ENCODE measurements at regions not wholly inside any gene's neighbourhood (a gene's known extent, or its start where the extent isn't known, plus 50 kb on each side); places are given as distances from the start of the nearest gene placed in this dataset.

- no peak overlapping the region for H3K4me3 Mint-ChIP-seq (ENCODE audit: unreplicated experiment)
- H3K36me3 Mint-ChIP-seq (ENCODE audit: low read depth): no peaks in the 10 kb centered on the region
- no peaks in the 10 kb centered on the region for H3K27me3 Mint-ChIP-seq (ENCODE audit: low read depth)
- H3K27ac Mint-ChIP-seq (ENCODE audit: unreplicated experiment): no peak overlapping the region
- TF ChIP-seq, protein P1, sequence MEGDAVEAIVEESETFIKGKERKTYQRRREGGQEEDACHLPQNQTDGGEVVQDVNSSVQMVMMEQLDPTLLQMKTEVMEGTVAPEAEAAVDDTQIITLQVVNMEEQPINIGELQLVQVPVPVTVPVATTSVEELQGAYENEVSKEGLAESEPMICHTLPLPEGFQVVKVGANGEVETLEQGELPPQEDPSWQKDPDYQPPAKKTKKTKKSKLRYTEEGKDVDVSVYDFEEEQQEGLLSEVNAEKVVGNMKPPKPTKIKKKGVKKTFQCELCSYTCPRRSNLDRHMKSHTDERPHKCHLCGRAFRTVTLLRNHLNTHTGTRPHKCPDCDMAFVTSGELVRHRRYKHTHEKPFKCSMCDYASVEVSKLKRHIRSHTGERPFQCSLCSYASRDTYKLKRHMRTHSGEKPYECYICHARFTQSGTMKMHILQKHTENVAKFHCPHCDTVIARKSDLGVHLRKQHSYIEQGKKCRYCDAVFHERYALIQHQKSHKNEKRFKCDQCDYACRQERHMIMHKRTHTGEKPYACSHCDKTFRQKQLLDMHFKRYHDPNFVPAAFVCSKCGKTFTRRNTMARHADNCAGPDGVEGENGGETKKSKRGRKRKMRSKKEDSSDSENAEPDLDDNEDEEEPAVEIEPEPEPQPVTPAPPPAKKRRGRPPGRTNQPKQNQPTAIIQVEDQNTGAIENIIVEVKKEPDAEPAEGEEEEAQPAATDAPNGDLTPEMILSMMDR (IDR thresholded peaks at IDR 0.05): no peak
- no peaks in the 10 kb centered on the region for H3K4me1 Mint-ChIP-seq (ENCODE audit: low read depth)
- no peak for DNase-seq (ENCODE audit: low spot score)
- H3K9me3 Mint-ChIP-seq (ENCODE audit: low read depth): peaks cover 16% of the 10 kb centered on the region
Observed at GRCh38 chrX:121782544-121782943, 735.1 kb downstream of the GLUD2 start.

- Mint-ChIP-seq H3K9me3 (ENCODE audit: low read depth) (peaks cover 16% of the 10 kb centered on the region), H3K27me3 (ENCODE audit: low read depth) (no peaks in the 10 kb centered on the region), H3K4me3 (ENCODE audit: unreplicated experiment) (no peak overlapping the region), H3K4me1 (ENCODE audit: low read depth) (no peaks in the 10 kb centered on the region), H3K27ac (ENCODE audit: unreplicated experiment) (no peak overlapping the region), H3K36me3 (ENCODE audit: low read depth) (no peaks in the 10 kb centered on the region)
- TF ChIP-seq, protein P1 (IDR thresholded peaks at IDR 0.05): no peak
- DNase-seq (ENCODE audit: low spot score): no peak
Observed at GRCh38 chrX:121782976-121783375, 735.6 kb downstream of the GLUD2 start.

GRCh38 chrX:121802881-121803412 lies 755.5 kb downstream of the GLUD2 start:
- TF ChIP-seq, protein P1 (IDR thresholded peaks at IDR 0.05): no peak
- Mint-ChIP-seq H3K4me1 (ENCODE audit: low read depth) (no peaks in the 10 kb centered on the region), H3K4me3 (ENCODE audit: unreplicated experiment) (no peak overlapping the region), H3K27me3 (ENCODE audit: low read depth) (no peaks in the 10 kb centered on the region), H3K27ac (ENCODE audit: unreplicated experiment) (no peak overlapping the region), H3K36me3 (ENCODE audit: low read depth) (no peaks in the 10 kb centered on the region), H3K9me3 (ENCODE audit: low read depth) (peaks cover 29% of the 10 kb centered on the region)
- no peak for DNase-seq (ENCODE audit: low spot score)

DNA sequence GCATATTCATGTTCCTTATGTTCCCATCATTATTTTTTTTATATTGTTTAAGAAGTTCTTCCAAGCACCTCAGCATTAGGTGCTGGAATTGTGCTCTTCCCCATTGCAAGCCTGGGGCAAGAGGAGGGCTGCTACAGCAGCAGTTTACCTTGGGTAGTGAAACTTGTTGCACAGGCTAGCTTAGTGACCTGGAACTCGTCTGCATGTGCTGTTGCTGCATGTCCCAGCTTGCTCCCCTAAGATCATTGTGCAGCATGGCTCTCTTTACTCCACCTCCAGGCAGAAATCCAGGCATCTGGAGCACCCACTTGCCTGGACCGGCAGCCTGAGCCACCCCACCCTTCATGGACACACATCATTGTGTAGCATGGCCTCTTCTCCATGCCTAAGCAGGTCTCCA lies 776.0 kb downstream of the GLUD2 start:
- H3K4me1 Mint-ChIP-seq (ENCODE audit: low read depth): no peaks in the 10 kb centered on the region
- TF ChIP-seq, protein P1 (IDR thresholded peaks at IDR 0.05): no peak
- DNase-seq (ENCODE audit: low spot score): no peak
- no peaks in the 10 kb centered on the region for H3K36me3 Mint-ChIP-seq (ENCODE audit: low read depth)
- no peaks in the 10 kb centered on the region for H3K27me3 Mint-ChIP-seq (ENCODE audit: low read depth)
- peaks cover 11% of the 10 kb centered on the region for H3K9me3 Mint-ChIP-seq (ENCODE audit: low read depth)
- H3K27ac Mint-ChIP-seq (ENCODE audit: unreplicated experiment): no peak overlapping the region
- no peak overlapping the region for H3K4me3 Mint-ChIP-seq (ENCODE audit: unreplicated experiment)

DNA sequence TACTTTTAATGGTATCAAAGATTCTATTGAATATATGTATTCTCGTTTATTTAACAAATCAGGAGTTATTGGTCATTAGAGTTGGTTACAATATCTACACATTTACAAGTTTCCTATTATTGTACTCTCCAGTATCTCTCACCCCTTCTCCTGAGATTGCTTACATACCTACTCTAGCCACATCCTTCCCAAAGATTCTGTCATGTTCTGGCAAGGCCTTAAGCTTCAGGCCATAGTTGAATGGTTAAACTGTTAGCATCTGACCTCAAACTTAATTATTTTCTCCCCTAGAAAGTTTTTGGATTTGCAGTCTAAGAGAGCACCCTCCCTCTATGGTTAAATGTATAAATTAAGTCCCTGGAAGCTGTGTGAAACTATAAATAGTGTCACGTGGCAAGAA lies 784.2 kb downstream of the GLUD2 start:
- Mint-ChIP-seq H3K27ac (ENCODE audit: unreplicated experiment) (no peak overlapping the region), H3K36me3 (ENCODE audit: low read depth) (no peaks in the 10 kb centered on the region), H3K27me3 (ENCODE audit: low read depth) (no peaks in the 10 kb centered on the region), H3K9me3 (ENCODE audit: low read depth) (peaks cover 10% of the 10 kb centered on the region), H3K4me3 (ENCODE audit: unreplicated experiment) (no peak overlapping the region), H3K4me1 (ENCODE audit: low read depth) (no peaks in the 10 kb centered on the region)
- no peak for DNase-seq (ENCODE audit: low spot score)
- TF ChIP-seq, protein P1 (IDR thresholded peaks at IDR 0.05): no peak
